Tibial nerve (tissue), 4 donors: ENCODE measurements at regions not wholly inside any gene's neighbourhood (a gene's known extent, or its start where the extent isn't known, plus 50 kb on each side); places are given as distances from the start of the nearest gene placed in this dataset.
"Not testable (repeated sequence)": the region's sequence is repeated elsewhere in the genome, so short reads cannot be mapped to it uniquely, and the experiment has no call there.

ENCODE experiments used
- DNase-seq, 2 donors: peaks; one replicate each; pipeline ENCODE4 v3.0.0-alpha.2; 2019; ENCODE audit warnings: low spot score in 2 of 2
- H3K27ac ChIP-seq, 4 donors: fragments of 200-600 bp; sonication (generic) in 3 of 4; one replicate each; pipeline ENCODE4 v1.5.1; 2017 to 2019; ENCODE audit warnings: mild to moderate bottlenecking in 1 of 4
- H3K27me3 ChIP-seq, 2 donors: fragments of 200-600 bp; sonication (generic) in 1 of 2; one replicate each; pipeline versions ENCODE4 v1.5.1 to v1.6.0; 2017 to 2019
- H3K36me3 ChIP-seq, 3 donors: fragments of 200-600 bp; sonication (generic); one replicate each; pipeline ENCODE4 v1.5.1; 2018 to 2019
- H3K4me1 ChIP-seq, 4 donors: fragments of 200-600 bp; sonication (generic) in 3 of 4; one replicate each; pipeline ENCODE4 v1.5.1; 2017 to 2019
- H3K4me3 ChIP-seq, 4 donors: fragments of 200-600 bp; sonication (generic) in 3 of 4; one replicate each; pipeline ENCODE4 v1.5.1; 2017 to 2019; ENCODE audit warnings: mild to moderate bottlenecking in 1 of 4, moderate library complexity in 1 of 4
- H3K9me3 ChIP-seq, 4 donors: fragments of 200-600 bp; sonication (generic) in 3 of 4; one replicate each; pipeline ENCODE4 v1.5.1; 2017 to 2019
- CTCF ChIP-seq, 5 experiments: fragments of 200-600 bp in 3 of 5; fragments of 450-650 bp in 2 of 5; sonication (generic) in 3 of 5; IDR thresholded peaks; one replicate each; pipeline ENCODE4 v1.5.1; 2016 to 2019; ENCODE audit warnings: antibody characterized with exemption in 5 of 5, mild to moderate bottlenecking in 3 of 5, moderate library complexity in 2 of 5
- EP300 ChIP-seq, 2 donors: sonication (generic); formaldehyde crosslinking; IDR thresholded peaks; one replicate each; pipeline ENCODE4 v1.6.1; 2017; ENCODE audit warnings: antibody characterized with exemption in 2 of 2, mild to moderate bottlenecking in 1 of 2
- POLR2A ChIP-seq, 2 donors: fragments of 450-650 bp; IDR thresholded peaks; one replicate each; pipeline ENCODE4 v1.6.1; 2017; ENCODE audit warnings: antibody characterized with exemption in 2 of 2, mild to moderate bottlenecking in 2 of 2, moderate library complexity in 2 of 2
- WGBS, 2 donors: methylation state at CpG; one replicate each; pipeline ENCODE4 v1.1.5; 2018; 5-methylcytosine and 5-hydroxymethylcytosine counted together

DNA sequence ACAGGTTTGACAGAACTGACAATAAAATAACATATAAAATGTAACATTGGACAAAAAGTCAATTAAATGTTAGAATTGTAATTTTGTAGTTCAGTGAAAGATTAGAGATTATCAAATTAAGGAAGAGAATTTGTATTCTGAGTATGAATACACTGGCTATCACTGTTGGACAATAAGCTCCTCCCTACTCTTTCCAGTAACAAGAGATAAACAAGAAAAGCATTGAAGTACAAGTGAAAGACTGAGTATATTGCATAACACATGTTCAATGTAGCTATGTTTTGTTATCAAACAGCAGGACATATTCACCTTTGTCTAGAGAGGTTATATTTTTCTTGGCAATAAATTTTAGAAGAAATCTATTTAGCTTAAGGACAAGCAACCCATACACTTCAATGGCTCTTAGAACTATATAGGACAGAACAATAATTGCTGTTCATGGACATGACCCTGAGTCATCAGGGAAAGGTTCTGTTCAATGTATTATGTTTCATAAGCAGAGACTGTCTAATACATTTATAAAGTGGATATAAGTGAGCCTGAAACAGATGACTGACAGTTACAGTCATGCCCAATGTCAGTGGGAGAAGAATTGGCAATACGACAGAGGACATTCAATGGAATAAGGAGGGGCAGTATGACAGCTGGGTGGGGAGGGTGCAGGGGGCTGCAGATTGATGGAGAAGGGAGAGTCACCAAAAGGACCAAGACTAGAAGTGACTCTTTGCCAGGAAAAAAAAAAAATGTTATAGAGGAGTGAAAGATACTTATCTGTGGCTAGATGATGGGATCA lies 520.4 kb downstream of the FRK start:
- 47 to 67% methylated on average over 1 of the region's 1 CpG for WGBS, 2 donors
- no peaks in the 10 kb centered on the region for H3K27me3 ChIP-seq
- no peaks in the 10 kb centered on the region for H3K4me1 ChIP-seq
- H3K4me3 ChIP-seq, result no peak overlapping the region
- H3K27ac ChIP-seq, result no peak overlapping the region
- H3K36me3 ChIP-seq, result no peaks in the 10 kb centered on the region
- no peak for TF ChIP-seq CTCF (IDR thresholded peaks at IDR 0.05)
- TF ChIP-seq POLR2A (IDR thresholded peaks at IDR 0.05), result no peak
- no peak for TF ChIP-seq EP300 (IDR thresholded peaks at IDR 0.05)
- DNase-seq, result no peak
- peaks cover 0 to 7% (median 0%) of the 10 kb centered on the region in 4 donors for H3K9me3 ChIP-seq

DNA sequence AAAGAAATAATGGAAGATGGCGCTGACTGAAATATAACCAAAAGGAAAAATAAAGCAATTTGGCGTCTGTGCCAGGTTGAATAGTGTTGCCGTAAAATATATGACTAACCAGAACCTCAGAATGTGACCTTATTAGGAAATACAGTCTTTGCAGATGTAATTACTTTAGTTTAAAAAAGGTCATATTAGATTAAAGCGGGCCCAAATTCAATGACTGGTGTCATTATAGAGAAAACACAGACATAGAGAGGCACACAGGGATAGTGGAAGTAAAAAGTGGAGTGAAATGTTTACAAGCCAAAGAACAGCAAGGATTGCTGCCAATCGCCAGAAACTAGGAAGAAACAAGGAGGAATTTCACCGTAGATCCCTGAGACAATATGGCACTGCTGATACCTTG lies 521.2 kb downstream of the FRK start:
- no peaks in the 10 kb centered on the region for H3K9me3 ChIP-seq
- H3K4me1 ChIP-seq, result no peaks in the 10 kb centered on the region
- TF ChIP-seq POLR2A (IDR thresholded peaks at IDR 0.05) (no peak), EP300 (IDR thresholded peaks at IDR 0.05) (no peak), CTCF (IDR thresholded peaks at IDR 0.05) (no peak)
- WGBS, 2 donors, result 90 to 93% methylated on average over 6 of the region's 6 CpGs
- H3K27ac ChIP-seq, result no peak overlapping the region
- H3K4me3 ChIP-seq, result no peak overlapping the region
- no peak for DNase-seq
- no peaks in the 10 kb centered on the region for H3K36me3 ChIP-seq
- H3K27me3 ChIP-seq, result no peaks in the 10 kb centered on the region

- H3K4me3 ChIP-seq, result no peak overlapping the region
- peaks cover 0 to 22% (median 0%) of the 10 kb centered on the region in 4 donors for H3K9me3 ChIP-seq
- H3K27ac ChIP-seq, result no peak overlapping the region
- no peaks in the 10 kb centered on the region for H3K4me1 ChIP-seq
- no peaks in the 10 kb centered on the region for H3K36me3 ChIP-seq
- H3K27me3 ChIP-seq, result no peaks in the 10 kb centered on the region
- DNase-seq, result no peak
- no peak for TF ChIP-seq POLR2A (IDR thresholded peaks at IDR 0.05)
- no peak for TF ChIP-seq CTCF (IDR thresholded peaks at IDR 0.05)
- TF ChIP-seq EP300 (IDR thresholded peaks at IDR 0.05), result no peak
- 75 to 86% methylated on average over 2 of the region's 2 CpGs for WGBS, 2 donors
Observed at GRCh38 chr6:115524821-115525220, 535.9 kb downstream of the FRK start.

- not testable (repeated sequence) for H3K27me3 ChIP-seq, H3K4me1 ChIP-seq, H3K27ac ChIP-seq, H3K4me3 ChIP-seq, DNase-seq, H3K36me3 ChIP-seq
- 63 to 79% methylated on average over 3 of the region's 3 CpGs for WGBS, 2 donors
- peaks cover 0 to 28% (median 0%) of the 10 kb centered on the region in 4 donors for H3K9me3 ChIP-seq
Observed at GRCh38 chr6:115521747-115522146, 538.9 kb downstream of the FRK start.

DNA sequence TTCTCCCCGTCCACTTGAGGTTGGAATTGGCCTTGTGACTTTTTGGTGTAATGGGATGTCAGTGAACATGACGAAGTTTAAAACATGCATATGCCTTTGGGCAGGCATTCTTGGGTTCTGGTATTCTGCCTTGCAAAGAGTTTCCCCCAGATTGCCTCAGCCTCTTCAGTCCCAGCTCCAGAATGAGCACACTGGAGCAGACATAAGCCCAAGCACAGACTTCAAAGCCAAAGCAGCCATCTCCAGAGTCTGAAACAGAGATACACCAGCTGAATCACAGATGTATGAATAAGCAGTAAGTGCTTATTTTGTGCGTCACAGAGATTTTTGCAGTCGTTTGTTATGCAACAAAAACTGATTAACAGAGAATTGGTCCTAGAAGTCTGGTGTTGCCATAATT lies 546.0 kb downstream of the FRK start:
- Histone ChIP-seq H3K4me3 (no peak overlapping the region), H3K36me3 (no peaks in the 10 kb centered on the region), H3K27ac (no peak overlapping the region), H3K27me3 (no peaks in the 10 kb centered on the region), H3K4me1 (no peaks in the 10 kb centered on the region), H3K9me3 (peaks cover 0 to 5% (median 0%) of the 10 kb centered on the region in 4 donors)
- TF ChIP-seq CTCF (IDR thresholded peaks at IDR 0.05) (no peak), EP300 (IDR thresholded peaks at IDR 0.05) (no peak), POLR2A (IDR thresholded peaks at IDR 0.05) (no peak)
- WGBS, 2 donors, result 83 to 88% methylated on average over 4 of the region's 4 CpGs
- DNase-seq, result no peak
